ENCODE measurements at regions not wholly inside any gene's neighbourhood (a gene's known extent, or its start where the extent isn't known, plus 50 kb on each side); places are given as distances from the start of the nearest gene placed in this dataset.

GRCh38 chr20:10771435-10772140 lies 97.8 kb upstream of the JAG1 start:
- no peak for DNase-seq (ENCODE audit: low spot score)

- no peak for DNase-seq (ENCODE audit: low spot score)
Observed at GRCh38 chr20:10774357-10774943, 100.7 kb upstream of the JAG1 start.

GRCh38 chr20:10777710-10778109 lies 103.9 kb upstream of the JAG1 start:
- DNase-seq (ENCODE audit: low spot score) = no peak

- no peak for DNase-seq (ENCODE audit: low spot score)
Observed at GRCh38 chr20:10779911-10780310, 106.1 kb upstream of the JAG1 start.

- DNase-seq (ENCODE audit: low spot score) = no peak
Observed at GRCh38 chr20:10780901-10781300, 107.1 kb upstream of the JAG1 start.

GRCh38 chr20:10781526-10781925 lies 107.7 kb upstream of the JAG1 start:
- DNase-seq (ENCODE audit: low spot score) = no peak

GRCh38 chr20:10783707-10784553 lies 110.1 kb upstream of the JAG1 start:
- no peak for DNase-seq (ENCODE audit: low spot score)

- DNase-seq (ENCODE audit: low spot score) = no peak
Observed at GRCh38 chr20:10784554-10785183, 110.9 kb upstream of the JAG1 start.

- DNase-seq (ENCODE audit: low spot score) = no peak
Observed at GRCh38 chr20:10786678-10787077, 112.9 kb upstream of the JAG1 start.

GRCh38 chr20:10788055-10788454 lies 114.3 kb upstream of the JAG1 start:
- no peak for DNase-seq (ENCODE audit: low spot score)

- DNase-seq (ENCODE audit: low spot score) = no peak
Observed at GRCh38 chr20:10788877-10789276, 115.1 kb upstream of the JAG1 start.

- no peak for DNase-seq (ENCODE audit: low spot score)
Observed at GRCh38 chr20:10789386-10789785, 115.6 kb upstream of the JAG1 start.

- no peak for DNase-seq (ENCODE audit: low spot score)
Observed at GRCh38 chr20:10790013-10790412, 116.2 kb upstream of the JAG1 start.

- no peak for DNase-seq (ENCODE audit: low spot score)
Observed at GRCh38 chr20:10792291-10792690, 118.5 kb upstream of the JAG1 start.

- DNase-seq (ENCODE audit: low spot score) = no peak
Observed at GRCh38 chr20:10793766-10794165, 120.0 kb upstream of the JAG1 start.

- no peak for DNase-seq (ENCODE audit: low spot score)
Observed at GRCh38 chr20:10794765-10795164, 121.0 kb upstream of the JAG1 start.

GRCh38 chr20:10795286-10796026 lies 121.7 kb upstream of the JAG1 start:
- DNase-seq (ENCODE audit: low spot score) = no peak

- DNase-seq (ENCODE audit: low spot score) = no peak
Observed at GRCh38 chr20:10798811-10799210, 125.0 kb upstream of the JAG1 start.

GRCh38 chr20:10799735-10800134 lies 125.9 kb upstream of the JAG1 start:
- no peak for DNase-seq (ENCODE audit: low spot score)

GRCh38 chr20:10800288-10800687 lies 126.5 kb upstream of the JAG1 start:
- no peak for DNase-seq (ENCODE audit: low spot score)

- DNase-seq (ENCODE audit: low spot score) = no peak
Observed at GRCh38 chr20:10802236-10802635, 128.4 kb upstream of the JAG1 start.

GRCh38 chr20:10805764-10806163 lies 132.0 kb upstream of the JAG1 start:
- DNase-seq (ENCODE audit: low spot score) = no peak

All from putamen (tissue), 1 donor.